ENCODE measurements at regions not wholly inside any gene's neighbourhood (a gene's known extent, or its start where the extent isn't known, plus 50 kb on each side); places are given as distances from the start of the nearest gene placed in this dataset.

DNA sequence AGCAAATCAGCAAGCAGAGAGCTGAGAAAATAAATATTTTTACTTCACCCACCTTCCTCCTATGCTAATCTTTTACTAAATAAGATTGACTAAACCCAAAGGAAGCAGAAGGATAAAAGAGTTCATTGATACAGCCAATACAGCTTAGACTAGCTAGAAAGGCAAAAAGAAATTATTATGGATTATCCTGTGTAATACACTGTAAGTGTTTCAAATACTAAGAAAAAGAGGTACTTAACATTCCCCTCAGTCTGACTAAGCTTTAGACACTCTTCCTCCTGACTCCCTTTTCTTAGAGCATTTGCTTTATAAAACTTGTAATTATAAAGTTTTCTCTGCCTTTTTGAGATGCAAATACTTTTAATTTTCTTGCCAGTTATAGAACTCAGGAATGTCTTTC is 848.9 kb upstream of the CADM2 start:
- intact Hi-C loops (cut with micrococcal nuclease): no loop called here
- H3K9me3 ChIP-seq (ENCODE audit: control insufficient read depth, insufficient read depth, low read length): peaks cover 6% of the 10 kb centered on the region
- ATAC-seq (no peak), DNase-seq (no peak)
- H3K4me3 Mint-ChIP-seq: no peak overlapping the region
- no peak overlapping the region for H3K27ac ChIP-seq (ENCODE audit: low read length)
- no peaks in the 10 kb centered on the region for H3K4me1 Mint-ChIP-seq
- peaks cover 7% of the 10 kb centered on the region for H3K36me3 Mint-ChIP-seq
- no peaks in the 10 kb centered on the region for H3K36me3 ChIP-seq (ENCODE audit: control insufficient read depth, insufficient read depth, low read length)
- TF ChIP-seq, protein P1, sequence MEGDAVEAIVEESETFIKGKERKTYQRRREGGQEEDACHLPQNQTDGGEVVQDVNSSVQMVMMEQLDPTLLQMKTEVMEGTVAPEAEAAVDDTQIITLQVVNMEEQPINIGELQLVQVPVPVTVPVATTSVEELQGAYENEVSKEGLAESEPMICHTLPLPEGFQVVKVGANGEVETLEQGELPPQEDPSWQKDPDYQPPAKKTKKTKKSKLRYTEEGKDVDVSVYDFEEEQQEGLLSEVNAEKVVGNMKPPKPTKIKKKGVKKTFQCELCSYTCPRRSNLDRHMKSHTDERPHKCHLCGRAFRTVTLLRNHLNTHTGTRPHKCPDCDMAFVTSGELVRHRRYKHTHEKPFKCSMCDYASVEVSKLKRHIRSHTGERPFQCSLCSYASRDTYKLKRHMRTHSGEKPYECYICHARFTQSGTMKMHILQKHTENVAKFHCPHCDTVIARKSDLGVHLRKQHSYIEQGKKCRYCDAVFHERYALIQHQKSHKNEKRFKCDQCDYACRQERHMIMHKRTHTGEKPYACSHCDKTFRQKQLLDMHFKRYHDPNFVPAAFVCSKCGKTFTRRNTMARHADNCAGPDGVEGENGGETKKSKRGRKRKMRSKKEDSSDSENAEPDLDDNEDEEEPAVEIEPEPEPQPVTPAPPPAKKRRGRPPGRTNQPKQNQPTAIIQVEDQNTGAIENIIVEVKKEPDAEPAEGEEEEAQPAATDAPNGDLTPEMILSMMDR (IDR thresholded peaks at IDR 0.05): no peak
- H3K27me3 Mint-ChIP-seq (ENCODE audit: low read depth in 2 of 2): no peaks in the 10 kb centered on the region
- no peaks in the 10 kb centered on the region for H3K4me1 ChIP-seq (ENCODE audit: control insufficient read depth, insufficient read depth, low read length)
- no peak overlapping the region for H3K27ac Mint-ChIP-seq
- no peak overlapping the region for H3K4me3 ChIP-seq (ENCODE audit: low read length)
- no peaks in the 10 kb centered on the region for H3K27me3 ChIP-seq (ENCODE audit: control insufficient read depth, insufficient read depth, low read length)
- peaks cover 18 to 24% of the 10 kb centered on the region in 2 donors for H3K9me3 Mint-ChIP-seq

DNA sequence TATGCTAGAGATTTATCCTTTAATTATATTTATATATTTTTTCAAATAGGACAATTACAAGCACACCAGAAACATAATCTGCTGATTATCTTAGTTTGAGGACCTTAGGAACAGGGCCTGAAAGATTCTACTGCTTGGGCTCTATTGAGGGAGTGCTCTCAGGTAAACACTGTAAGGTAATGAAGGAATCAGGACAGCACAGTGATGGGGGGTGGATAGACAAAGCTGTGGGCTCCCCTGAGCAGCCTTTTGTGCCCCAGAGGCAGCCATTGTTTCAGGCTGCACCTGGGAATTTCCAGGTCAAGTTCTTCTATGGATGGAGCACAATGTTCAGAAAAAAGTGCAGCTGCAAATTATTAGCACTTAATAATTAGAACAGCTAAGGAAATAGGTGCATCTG is 848.0 kb upstream of the CADM2 start:
- ATAC-seq: no peak
- intact Hi-C loops (cut with micrococcal nuclease): no loop called here
- H3K27ac ChIP-seq (ENCODE audit: low read length): no peak overlapping the region
- DNase-seq: no peak
- Mint-ChIP-seq H3K9me3 (peaks cover 18 to 25% of the 10 kb centered on the region in 2 donors), H3K27ac (no peak overlapping the region), H3K4me3 (no peak overlapping the region), H3K36me3 (peaks cover under 1% of the 10 kb centered on the region), H3K4me1 (no peaks in the 10 kb centered on the region), H3K27me3 (ENCODE audit: low read depth in 2 of 2) (no peaks in the 10 kb centered on the region)
- no peaks in the 10 kb centered on the region for H3K27me3 ChIP-seq (ENCODE audit: control insufficient read depth, insufficient read depth, low read length)
- no peaks in the 10 kb centered on the region for H3K4me1 ChIP-seq (ENCODE audit: control insufficient read depth, insufficient read depth, low read length)
- H3K36me3 ChIP-seq (ENCODE audit: control insufficient read depth, insufficient read depth, low read length): no peaks in the 10 kb centered on the region
- no peak overlapping the region for H3K4me3 ChIP-seq (ENCODE audit: low read length)
- TF ChIP-seq, protein P1 (IDR thresholded peaks at IDR 0.05): no peak
- H3K9me3 ChIP-seq (ENCODE audit: control insufficient read depth, insufficient read depth, low read length): peaks cover 8% of the 10 kb centered on the region

DNA sequence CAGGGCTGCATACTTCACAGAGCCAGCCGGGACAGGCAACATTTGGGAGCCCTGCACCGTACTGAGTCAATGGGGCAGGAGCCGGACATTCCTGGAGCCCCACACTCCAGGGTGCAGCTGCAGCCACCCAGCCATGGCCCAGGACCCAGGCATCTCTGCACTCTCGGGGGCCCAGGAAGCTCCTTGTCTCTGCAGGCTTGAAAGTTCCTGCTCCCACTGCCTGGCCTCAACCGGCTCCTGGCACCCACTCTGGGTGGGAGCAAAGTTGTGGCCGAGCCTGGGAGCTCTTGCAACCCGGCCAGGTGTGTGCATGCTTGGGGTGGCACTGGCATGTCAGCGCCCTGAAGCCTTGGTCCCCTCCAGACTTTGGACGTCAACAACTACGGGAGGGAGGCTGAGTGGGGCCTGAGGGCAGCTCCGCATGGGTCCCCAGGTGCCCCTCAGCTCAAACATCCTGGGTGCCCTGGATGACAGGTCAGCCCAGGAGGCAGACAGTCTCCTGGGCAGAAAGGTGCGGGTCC is 833.5 kb upstream of the CADM2 start:
- no peaks in the 10 kb centered on the region for H3K36me3 ChIP-seq (ENCODE audit: control insufficient read depth, insufficient read depth, low read length)
- no peak overlapping the region for H3K4me3 ChIP-seq (ENCODE audit: low read length)
- H3K27me3 ChIP-seq (ENCODE audit: control insufficient read depth, insufficient read depth, low read length): no peaks in the 10 kb centered on the region
- peaks cover 17% of the 10 kb centered on the region for H3K9me3 ChIP-seq (ENCODE audit: control insufficient read depth, insufficient read depth, low read length)
- Mint-ChIP-seq H3K4me3 (no peak overlapping the region), H3K27ac (no peak overlapping the region), H3K27me3 (ENCODE audit: low read depth in 2 of 2) (no peaks in the 10 kb centered on the region), H3K9me3 (peaks cover 6 to 17% of the 10 kb centered on the region in 2 donors), H3K4me1 (no peaks in the 10 kb centered on the region), H3K36me3 (no peaks in the 10 kb centered on the region)
- DNase-seq (no peak), ATAC-seq (peak in 1 of 3 donors; percentile 21)
- WGBS (ENCODE audit: insufficient coverage): 92% methylated on average over 12 of the region's 12 CpGs
- H3K4me1 ChIP-seq (ENCODE audit: control insufficient read depth, insufficient read depth, low read length): no peaks in the 10 kb centered on the region
- TF ChIP-seq, protein P1 (IDR thresholded peaks at IDR 0.05): no peak
- intact Hi-C loops (cut with micrococcal nuclease): no loop called here
- H3K27ac ChIP-seq (ENCODE audit: low read length): no peak overlapping the region

DNA sequence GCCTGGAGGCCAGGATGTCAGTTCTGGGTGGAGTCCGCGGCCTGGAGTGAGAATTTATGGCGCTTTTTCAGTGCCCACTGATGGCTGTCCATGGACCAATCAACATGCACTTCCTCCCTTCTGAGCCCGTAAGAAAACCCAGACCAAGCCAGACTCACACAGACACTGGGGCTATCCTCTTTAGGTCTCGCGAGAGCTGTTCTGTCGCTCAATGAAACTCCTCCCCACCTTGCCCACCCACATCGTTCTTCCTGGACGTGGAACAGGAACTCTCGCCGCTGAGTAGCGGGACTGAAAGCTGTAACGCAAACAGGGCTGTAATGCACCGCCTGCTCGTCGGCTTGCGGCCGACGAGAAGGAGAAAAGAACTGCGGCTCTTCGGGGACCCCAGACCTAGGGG is 833.0 kb upstream of the CADM2 start:
- WGBS (ENCODE audit: insufficient coverage): 96% methylated on average over 21 of the region's 21 CpGs
- no peak overlapping the region for H3K27ac ChIP-seq (ENCODE audit: low read length)
- H3K4me1 Mint-ChIP-seq: no peaks in the 10 kb centered on the region

More for the DNA sequence above, 833.0 kb upstream of the CADM2 start:
- Mint-ChIP-seq H3K27ac (no peak overlapping the region), H3K36me3 (no peaks in the 10 kb centered on the region), H3K4me3 (no peak overlapping the region), H3K27me3 (ENCODE audit: low read depth in 2 of 2) (no peaks in the 10 kb centered on the region), H3K9me3 (peaks cover 6 to 17% of the 10 kb centered on the region in 2 donors)
- DNase-seq (no peak), ATAC-seq (no peak)
- Histone ChIP-seq H3K4me3 (ENCODE audit: low read length) (no peak overlapping the region), H3K9me3 (ENCODE audit: control insufficient read depth, insufficient read depth, low read length) (peaks cover 17% of the 10 kb centered on the region), H3K36me3 (ENCODE audit: control insufficient read depth, insufficient read depth, low read length) (no peaks in the 10 kb centered on the region), H3K4me1 (ENCODE audit: control insufficient read depth, insufficient read depth, low read length) (no peaks in the 10 kb centered on the region), H3K27me3 (ENCODE audit: control insufficient read depth, insufficient read depth, low read length) (no peaks in the 10 kb centered on the region)
- TF ChIP-seq, protein P1 (IDR thresholded peaks at IDR 0.05): no peak
- intact Hi-C loops (cut with micrococcal nuclease): no loop called here

Data from natural killer cell (primary cell).